Common myeloid progenitor, CD34-positive (primary cell): ENCODE measurements at regions not wholly inside any gene's neighbourhood (a gene's known extent, or its start where the extent isn't known, plus 50 kb on each side); places are given as distances from the start of the nearest gene placed in this dataset.

Experiments
- CTCF ChIA-PET: fragments of 350-600 bp; sonication (Branson Sonifier 250); formaldehyde crosslinking; loops from one replicate; lab custom pipeline; 2021; ENCODE audit warnings: antibody characterized with exemption; lab: Charles Lee
- POLR2A ChIA-PET: fragments of 350-600 bp; sonication (Branson Sonifier 250); formaldehyde crosslinking; loops from one replicate; lab custom pipeline; 2021; ENCODE audit warnings: antibody characterized with exemption; lab: Charles Lee
- DNase-seq, 3 donors: peaks; one replicate each; pipeline versions ENCODE4 v3.0.0 to v3.0.0-alpha.2; 2013
- H3K27ac ChIP-seq, 2 experiments: 1 replicate in 1 of 2; 2 replicates in 1 of 2; pipeline ENCODE4 v1.7.0; 2013; ENCODE audit warnings: inconsistent platforms in 2 of 2, low read length in 2 of 2, mild to moderate bottlenecking in 2 of 2, low read depth in 1 of 2, moderate library complexity in 1 of 2; ENCODE audit not compliant: severe bottlenecking in 2 of 2, insufficient read depth in 1 of 2, poor library complexity in 1 of 2
- H3K27me3 ChIP-seq, 5 experiments: replicated peaks in 2 of 5; 1 replicate in 3 of 5; 2 replicates in 2 of 5; pipeline versions ENCODE4 v1.6.1 to v1.7.0; 2013; ENCODE audit warnings: low read length in 4 of 5, mild to moderate bottlenecking in 2 of 5, moderate library complexity in 2 of 5, inconsistent platforms in 1 of 5; ENCODE audit not compliant: insufficient read depth in 5 of 5, control insufficient read depth in 4 of 5
- H3K36me3 ChIP-seq, 4 experiments: 1 replicate in 2 of 4; 2 replicates in 2 of 4; pipeline versions ENCODE4 v1.6.1 to v1.7.0; 2013; ENCODE audit warnings: low read length in 3 of 4, control low read depth in 1 of 4, mild to moderate bottlenecking in 1 of 4; ENCODE audit not compliant: control insufficient read depth in 4 of 4, insufficient read depth in 4 of 4
- H3K4me1 ChIP-seq, 4 experiments: 1 replicate in 3 of 4; 2 replicates in 1 of 4; pipeline versions ENCODE4 v1.6.1 to v1.7.1; 2013; ENCODE audit warnings: low read length in 3 of 4, mild to moderate bottlenecking in 3 of 4, control low read depth in 1 of 4, inconsistent platforms in 1 of 4, moderate library complexity in 1 of 4; ENCODE audit not compliant: control insufficient read depth in 4 of 4, insufficient read depth in 4 of 4; ENCODE audit errors: control extremely low read depth in 1 of 4
- H3K4me3 ChIP-seq, 7 experiments: 1 replicate in 4 of 7; 2 replicates in 3 of 7; pipeline versions ENCODE4 v1.5.1 to v1.7.0; 2013; ENCODE audit warnings: mild to moderate bottlenecking in 7 of 7, low read length in 6 of 7, moderate library complexity in 6 of 7, inconsistent platforms in 2 of 7, low read depth in 2 of 7, control low read depth in 1 of 7; ENCODE audit not compliant: insufficient read depth in 4 of 7, control insufficient read depth in 1 of 7; ENCODE audit errors: extremely low read depth in 1 of 7
- H3K9me3 ChIP-seq, 5 experiments: 1 replicate in 4 of 5; 2 replicates in 1 of 5; pipeline versions ENCODE4 v1.6.1 to v1.7.1; 2013; ENCODE audit warnings: low read length in 4 of 5, mild to moderate bottlenecking in 2 of 5, inconsistent platforms in 1 of 5, low read depth in 1 of 5, moderate library complexity in 1 of 5; ENCODE audit not compliant: control insufficient read depth in 4 of 5, insufficient read depth in 2 of 5; ENCODE audit errors: control extremely low read depth in 1 of 5
- WGBS: methylation state at CpG from one replicate; pipeline ENCODE4 v1.1.5; 2013; ENCODE audit not compliant: insufficient coverage; 5-methylcytosine and 5-hydroxymethylcytosine counted together

DNA sequence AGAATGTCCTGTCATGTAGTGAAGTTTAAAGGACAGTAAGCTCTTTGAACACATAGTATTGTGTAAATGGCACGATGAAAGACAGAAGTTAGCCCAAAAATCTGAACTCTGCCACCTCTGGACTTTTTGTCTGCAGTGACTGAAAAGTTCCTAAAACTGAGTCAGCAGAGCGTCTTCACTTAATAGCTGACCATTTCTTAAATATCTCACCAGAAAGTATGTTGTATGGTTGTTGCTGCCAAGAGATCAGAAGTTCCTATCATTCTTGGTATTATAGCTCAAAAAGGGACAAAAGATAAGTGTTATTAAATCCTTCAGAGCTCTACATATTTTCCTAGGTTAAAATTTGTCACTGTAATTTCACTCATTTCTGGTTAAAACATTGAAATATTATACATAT, 1003.0 kb downstream of the TTLL7 start:
- no peak overlapping the region for H3K4me3 ChIP-seq
- no peaks in the 10 kb centered on the region for H3K27me3 ChIP-seq
- CTCF ChIA-PET: no interaction called here
- peaks cover 0 to 5% (median 4%) of the 10 kb centered on the region in 5 experiments for H3K9me3 ChIP-seq
- H3K4me1 ChIP-seq: peaks cover 0 to 6% (median 5%) of the 10 kb centered on the region in 4 experiments
- H3K27ac ChIP-seq: no peak overlapping the region
- DNase-seq: no peak
- no peaks in the 10 kb centered on the region for H3K36me3 ChIP-seq
- WGBS: 100% methylated on average over 1 of the region's 2 CpGs
- POLR2A ChIA-PET: no interaction called here

DNA sequence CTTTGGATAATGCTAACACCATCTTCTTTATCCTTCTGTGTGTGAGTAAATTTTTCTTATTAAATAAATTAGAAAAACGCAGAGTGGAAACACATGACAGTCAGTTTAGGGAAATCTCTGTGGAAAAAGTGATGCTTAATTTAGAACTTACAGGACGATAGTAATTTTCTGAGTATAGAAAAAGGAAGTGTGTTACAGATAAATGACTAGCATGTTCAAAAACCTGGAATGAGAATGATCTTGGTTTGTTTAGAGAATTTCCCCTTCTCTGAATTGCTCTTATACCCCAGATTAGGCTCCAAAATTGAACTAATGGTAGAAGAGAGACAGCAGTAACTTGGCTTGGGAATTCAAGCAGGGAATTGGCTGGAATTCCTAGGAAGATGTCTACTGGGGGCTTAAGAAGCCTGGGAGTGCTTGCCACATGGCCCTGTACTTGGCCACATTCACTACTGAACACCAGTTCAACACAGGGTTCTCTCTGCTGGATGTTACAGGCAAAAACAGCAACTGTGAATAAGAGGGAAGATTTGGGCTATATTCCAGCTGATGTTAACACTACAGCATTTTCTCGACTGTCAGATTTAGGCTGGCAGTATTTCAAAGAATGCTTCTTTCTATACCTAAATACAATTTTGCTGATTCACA, 1004.2 kb downstream of the TTLL7 start:
- no peak overlapping the region for H3K27ac ChIP-seq
- H3K4me3 ChIP-seq: no peak overlapping the region
- ChIA-PET CTCF (no interaction called here), POLR2A (no interaction called here)
- H3K27me3 ChIP-seq: no peaks in the 10 kb centered on the region
- 0% methylated on average over 2 of the region's 3 CpGs for WGBS
- H3K36me3 ChIP-seq: no peaks in the 10 kb centered on the region
- peaks cover 0 to 5% (median 4%) of the 10 kb centered on the region in 5 experiments for H3K9me3 ChIP-seq
- peaks cover 0 to 6% (median 5%) of the 10 kb centered on the region in 4 experiments for H3K4me1 ChIP-seq
- DNase-seq: no peak

DNA sequence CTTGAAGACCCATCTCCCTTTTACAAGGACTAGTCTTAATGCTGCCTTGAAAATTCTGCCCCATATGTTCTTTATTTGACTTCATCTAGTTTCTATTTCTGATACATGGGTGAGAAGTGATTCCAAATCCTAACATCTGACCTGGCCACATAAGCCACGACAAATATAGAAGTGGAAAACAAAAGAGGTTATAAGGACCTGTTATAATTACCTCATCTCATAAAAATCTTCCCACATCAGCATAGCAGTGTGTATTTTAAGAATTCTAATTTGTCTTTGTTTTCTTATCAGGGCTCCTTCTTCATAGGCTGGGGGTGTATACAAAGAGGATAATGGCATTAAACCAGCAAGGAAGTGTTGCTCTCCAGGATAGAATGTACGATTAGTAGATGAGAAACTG, 1007.4 kb downstream of the TTLL7 start:
- 100% methylated on average over 1 of the region's 2 CpGs for WGBS
- ChIA-PET CTCF (no interaction called here), POLR2A (no interaction called here)
- H3K4me3 ChIP-seq: no peak overlapping the region
- H3K9me3 ChIP-seq: peaks cover 0 to 5% (median 4%) of the 10 kb centered on the region in 5 experiments
- H3K36me3 ChIP-seq: no peaks in the 10 kb centered on the region
- H3K27ac ChIP-seq: no peak overlapping the region
- peaks cover 0 to 6% (median 5%) of the 10 kb centered on the region in 4 experiments for H3K4me1 ChIP-seq
- DNase-seq: no peak
- H3K27me3 ChIP-seq: no peaks in the 10 kb centered on the region

GRCh38 chr1:82979593-82980236, 1019.2 kb downstream of the TTLL7 start:
- Histone ChIP-seq H3K4me3 (peak overlapping the region in 4 of 7 experiments; percentile 25 to 56 (median 28)), H3K27ac (no peak overlapping the region), H3K9me3 (no peaks in the 10 kb centered on the region), H3K36me3 (no peaks in the 10 kb centered on the region), H3K4me1 (peaks cover 3 to 9% (median 6%) of the 10 kb centered on the region in 4 experiments), H3K27me3 (no peaks in the 10 kb centered on the region)
- DNase-seq: peak in 2 of 3 donors; percentile 45 to 56
- ChIA-PET CTCF (no interaction called here), POLR2A (no interaction called here)
- WGBS: 0% methylated on average over 3 of the region's 7 CpGs

DNA sequence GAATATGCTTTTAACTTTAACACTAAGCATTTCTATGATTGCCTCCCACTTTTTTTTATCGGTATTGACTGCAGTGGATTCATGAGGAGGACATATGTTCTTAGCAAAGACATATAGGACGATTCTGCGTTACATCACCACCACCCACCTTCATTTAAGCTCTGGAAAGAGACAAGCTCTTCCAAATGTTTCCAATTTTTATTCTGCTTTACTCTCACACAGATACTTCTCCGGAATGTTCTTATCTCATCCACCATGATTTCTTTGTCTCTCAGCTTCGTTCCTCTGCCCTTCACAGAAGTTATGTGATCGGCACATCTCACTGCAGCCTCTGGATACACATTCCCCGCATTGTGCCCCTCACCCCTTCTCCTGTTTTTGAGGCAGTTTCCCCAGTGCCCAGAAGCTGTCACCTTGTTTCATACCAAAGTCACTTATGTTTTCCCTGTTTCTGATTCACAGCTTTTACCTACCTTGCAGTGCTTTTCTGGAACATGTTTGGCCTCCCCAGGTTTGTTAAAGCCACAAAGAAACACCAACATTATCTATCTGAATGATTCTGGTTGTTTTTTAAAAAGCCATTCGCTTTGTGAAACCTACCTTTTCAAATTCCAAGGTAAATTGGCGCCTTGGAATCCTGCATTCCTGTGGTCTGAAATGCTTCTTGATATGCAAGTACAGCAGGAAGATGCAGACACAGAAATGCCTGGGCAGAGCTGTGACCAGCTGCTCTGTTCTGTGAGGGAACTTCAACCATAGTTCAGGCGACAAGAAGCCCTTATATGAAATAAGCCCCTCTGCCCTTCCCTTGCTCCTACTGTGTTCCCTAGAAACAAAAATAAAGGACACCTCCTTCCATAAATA, 1020.2 kb downstream of the TTLL7 start:
- Histone ChIP-seq H3K36me3 (no peaks in the 10 kb centered on the region), H3K4me1 (peaks cover 3 to 9% (median 6%) of the 10 kb centered on the region in 4 experiments), H3K27me3 (no peaks in the 10 kb centered on the region), H3K4me3 (no peak overlapping the region), H3K9me3 (no peaks in the 10 kb centered on the region), H3K27ac (no peak overlapping the region)
- no peak for DNase-seq
- CTCF ChIA-PET: no interaction called here
- POLR2A ChIA-PET: no interaction called here
- 94% methylated on average over 9 of the region's 10 CpGs for WGBS

GRCh38 chr1:82972841-82973553, 1025.9 kb downstream of the TTLL7 start:
- no peaks in the 10 kb centered on the region for H3K27me3 ChIP-seq
- CTCF ChIA-PET: interaction anchor here (1.0 kb wide), 1 partner anchor 550 kb away, joined by 3 read pairs; no protein-coding TSS in a partner anchor

More at GRCh38 chr1:82972841-82973553, 1025.9 kb downstream of the TTLL7 start:
- Histone ChIP-seq H3K9me3 (no peaks in the 10 kb centered on the region), H3K36me3 (no peaks in the 10 kb centered on the region), H3K27ac (no peak overlapping the region), H3K4me1 (no peaks in the 10 kb centered on the region), H3K4me3 (no peak overlapping the region)
- 100% methylated on average over 10 of the region's 15 CpGs for WGBS
- POLR2A ChIA-PET: no interaction called here
- no peak for DNase-seq
